ENCODE measurements at regions not wholly inside any gene's neighbourhood (a gene's known extent, or its start where the extent isn't known, plus 50 kb on each side); places are given as distances from the start of the nearest gene placed in this dataset.

DNA sequence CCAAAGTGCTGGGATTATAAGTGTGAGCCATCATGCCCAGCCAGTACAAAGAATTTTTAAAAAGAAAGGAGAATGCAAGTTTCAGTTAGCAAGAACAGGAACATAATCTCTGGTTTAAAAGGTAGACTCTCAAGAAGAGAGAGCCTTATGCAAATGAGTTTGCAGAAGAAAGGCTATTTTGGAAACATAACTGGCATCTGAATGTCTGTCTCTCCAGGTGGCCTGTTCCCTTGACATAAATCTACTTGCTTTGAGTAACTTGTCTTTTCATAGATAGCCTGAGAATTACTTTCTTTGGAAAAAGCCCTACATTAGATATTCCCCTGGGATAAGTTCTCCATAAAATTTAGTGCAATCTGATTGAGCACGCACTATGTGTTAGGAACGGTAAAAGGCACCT, 109.6 kb downstream of the ICOS start:
- no peak for TF ChIP-seq EZH2 (IDR thresholded peaks at IDR 0.05; ENCODE audit: low read length, missing control alignments)
- TF ChIP-seq, protein P1, sequence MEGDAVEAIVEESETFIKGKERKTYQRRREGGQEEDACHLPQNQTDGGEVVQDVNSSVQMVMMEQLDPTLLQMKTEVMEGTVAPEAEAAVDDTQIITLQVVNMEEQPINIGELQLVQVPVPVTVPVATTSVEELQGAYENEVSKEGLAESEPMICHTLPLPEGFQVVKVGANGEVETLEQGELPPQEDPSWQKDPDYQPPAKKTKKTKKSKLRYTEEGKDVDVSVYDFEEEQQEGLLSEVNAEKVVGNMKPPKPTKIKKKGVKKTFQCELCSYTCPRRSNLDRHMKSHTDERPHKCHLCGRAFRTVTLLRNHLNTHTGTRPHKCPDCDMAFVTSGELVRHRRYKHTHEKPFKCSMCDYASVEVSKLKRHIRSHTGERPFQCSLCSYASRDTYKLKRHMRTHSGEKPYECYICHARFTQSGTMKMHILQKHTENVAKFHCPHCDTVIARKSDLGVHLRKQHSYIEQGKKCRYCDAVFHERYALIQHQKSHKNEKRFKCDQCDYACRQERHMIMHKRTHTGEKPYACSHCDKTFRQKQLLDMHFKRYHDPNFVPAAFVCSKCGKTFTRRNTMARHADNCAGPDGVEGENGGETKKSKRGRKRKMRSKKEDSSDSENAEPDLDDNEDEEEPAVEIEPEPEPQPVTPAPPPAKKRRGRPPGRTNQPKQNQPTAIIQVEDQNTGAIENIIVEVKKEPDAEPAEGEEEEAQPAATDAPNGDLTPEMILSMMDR (conservative IDR thresholded peaks at IDR 0.05 in 1 of 2, IDR thresholded peaks at IDR 0.05 in 1 of 2; ENCODE audit: low read depth in 1 of 2, low read length in 2 of 2): no peak

DNA sequence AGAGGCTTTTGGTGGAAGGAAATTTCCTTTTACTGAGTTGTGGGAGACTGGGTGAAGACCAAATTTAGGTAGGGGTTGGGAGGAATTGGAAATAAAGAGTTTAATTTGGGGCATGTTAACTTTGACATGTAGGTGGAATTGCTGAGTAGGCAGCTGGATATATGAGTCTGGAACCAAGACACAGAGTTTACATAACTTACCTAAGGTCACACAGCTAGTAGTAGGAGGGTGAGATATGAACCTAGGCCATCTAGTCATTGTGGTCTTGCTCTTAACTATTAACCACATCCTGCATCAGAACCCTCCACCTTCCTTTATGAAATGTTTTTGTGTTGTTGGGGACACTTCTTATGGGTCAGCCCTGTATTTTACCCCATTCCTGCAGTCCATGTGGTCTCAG, 113.1 kb downstream of the ICOS start:
- Histone ChIP-seq H3K4me3 (replicated peaks in 1 of 4; ENCODE audit: control extremely low read depth in 1 of 4, insufficient read depth in 1 of 4, low read depth in 3 of 4, low read length in 4 of 4) (no peak overlapping the region), H3K27me3 (ENCODE audit: control insufficient read depth, insufficient read depth, low read length) (no peaks in the 10 kb centered on the region), H3K9me3 (ENCODE audit: control insufficient read depth, insufficient read depth, low read depth, low read length) (no peaks in the 10 kb centered on the region), H3K36me3 (ENCODE audit: control insufficient read depth, insufficient read depth, low read length) (no peaks in the 10 kb centered on the region), H3K4me1 (ENCODE audit: control insufficient read depth, extremely low read depth, insufficient read depth, low read length) (no peaks in the 10 kb centered on the region), H2AFZ (ENCODE audit: low read length) (no peak overlapping the region), H3K4me2 (ENCODE audit: extremely low read depth, insufficient read depth, low read length) (no peak overlapping the region), H3K27ac (ENCODE audit: insufficient read depth, low read length) (no peak overlapping the region), H3K9ac (ENCODE audit: insufficient read depth, low read length) (no peak overlapping the region), H4K20me1 (ENCODE audit: control insufficient read depth, extremely low read depth, insufficient read depth, low read length) (no peaks in the 10 kb centered on the region), H3K79me2 (ENCODE audit: control insufficient read depth, insufficient read depth, low read length) (no peaks in the 10 kb centered on the region)
- TF ChIP-seq, protein P1 (conservative IDR thresholded peaks at IDR 0.05 in 1 of 2, IDR thresholded peaks at IDR 0.05 in 1 of 2; ENCODE audit: low read depth in 1 of 2, low read length in 2 of 2): no peak
- no peak for TF ChIP-seq EZH2 (IDR thresholded peaks at IDR 0.05; ENCODE audit: low read length, missing control alignments)
- no peak for DNase-seq (ENCODE audit: low read depth in 2 of 2)

More for the DNA sequence above, 109.6 kb downstream of the ICOS start:
- Histone ChIP-seq H3K79me2 (ENCODE audit: control insufficient read depth, insufficient read depth, low read length) (no peaks in the 10 kb centered on the region), H3K4me3 (replicated peaks in 1 of 4; ENCODE audit: control extremely low read depth in 1 of 4, insufficient read depth in 1 of 4, low read depth in 3 of 4, low read length in 4 of 4) (no peak overlapping the region), H3K27me3 (ENCODE audit: control insufficient read depth, insufficient read depth, low read length) (no peaks in the 10 kb centered on the region), H3K9ac (ENCODE audit: insufficient read depth, low read length) (no peak overlapping the region), H3K27ac (ENCODE audit: insufficient read depth, low read length) (no peak overlapping the region), H3K4me2 (ENCODE audit: extremely low read depth, insufficient read depth, low read length) (no peak overlapping the region), H2AFZ (ENCODE audit: low read length) (no peak overlapping the region), H3K4me1 (ENCODE audit: control insufficient read depth, extremely low read depth, insufficient read depth, low read length) (no peaks in the 10 kb centered on the region), H3K9me3 (ENCODE audit: control insufficient read depth, insufficient read depth, low read depth, low read length) (no peaks in the 10 kb centered on the region), H3K36me3 (ENCODE audit: control insufficient read depth, insufficient read depth, low read length) (no peaks in the 10 kb centered on the region), H4K20me1 (ENCODE audit: control insufficient read depth, extremely low read depth, insufficient read depth, low read length) (no peaks in the 10 kb centered on the region)
- DNase-seq (ENCODE audit: low read depth in 2 of 2): no peak

DNA sequence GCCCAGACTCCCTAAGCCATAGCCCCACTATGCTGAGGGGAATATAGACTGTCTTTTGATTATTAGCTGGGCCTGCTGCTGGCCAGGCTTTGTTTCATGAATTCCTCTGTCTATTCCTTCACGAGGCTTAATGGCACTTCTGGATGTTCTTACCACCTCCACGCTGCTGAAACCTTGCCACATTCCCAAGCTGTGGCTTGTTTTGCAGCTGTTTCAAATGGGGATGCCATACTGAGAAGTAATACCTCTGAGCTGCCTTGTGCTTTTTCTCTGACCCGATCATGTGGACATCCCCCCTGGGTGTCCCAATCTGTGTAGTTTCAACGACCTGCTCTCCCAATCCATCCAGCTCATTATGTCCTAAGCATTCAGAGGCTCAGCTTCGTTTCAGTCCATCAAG, 114.1 kb downstream of the ICOS start:
- H3K4me2 ChIP-seq (ENCODE audit: extremely low read depth, insufficient read depth, low read length): no peak overlapping the region
- H3K79me2 ChIP-seq (ENCODE audit: control insufficient read depth, insufficient read depth, low read length): no peaks in the 10 kb centered on the region
- H3K9ac ChIP-seq (ENCODE audit: insufficient read depth, low read length): no peak overlapping the region
- TF ChIP-seq, protein P1 (conservative IDR thresholded peaks at IDR 0.05 in 1 of 2, IDR thresholded peaks at IDR 0.05 in 1 of 2; ENCODE audit: low read depth in 1 of 2, low read length in 2 of 2): no peak
- TF ChIP-seq EZH2 (IDR thresholded peaks at IDR 0.05; ENCODE audit: low read length, missing control alignments): no peak
- H3K4me1 ChIP-seq (ENCODE audit: control insufficient read depth, extremely low read depth, insufficient read depth, low read length): no peaks in the 10 kb centered on the region
- H3K27ac ChIP-seq (ENCODE audit: insufficient read depth, low read length): no peak overlapping the region
- H3K27me3 ChIP-seq (ENCODE audit: control insufficient read depth, insufficient read depth, low read length): no peaks in the 10 kb centered on the region
- DNase-seq (ENCODE audit: low read depth in 2 of 2): no peak
- H3K36me3 ChIP-seq (ENCODE audit: control insufficient read depth, insufficient read depth, low read length): no peaks in the 10 kb centered on the region
- H3K9me3 ChIP-seq (ENCODE audit: control insufficient read depth, insufficient read depth, low read depth, low read length): no peaks in the 10 kb centered on the region
- no peak overlapping the region for H3K4me3 ChIP-seq (replicated peaks in 1 of 4; ENCODE audit: control extremely low read depth in 1 of 4, insufficient read depth in 1 of 4, low read depth in 3 of 4, low read length in 4 of 4)
- H2AFZ ChIP-seq (ENCODE audit: low read length): no peak overlapping the region
- no peaks in the 10 kb centered on the region for H4K20me1 ChIP-seq (ENCODE audit: control insufficient read depth, extremely low read depth, insufficient read depth, low read length)
